SK-N-SH (cell line): ENCODE measurements at regions not wholly inside any gene's neighbourhood (a gene's known extent, or its start where the extent isn't known, plus 50 kb on each side); places are given as distances from the start of the nearest gene placed in this dataset.

Source experiments
- CTCF ChIA-PET: fragments of 300-600, 350-600 bp; formaldehyde crosslinking; extraction: SDS; loops from one replicate; lab custom pipeline; 2021; lab: Yijun Ruan, JAX
- POLR2A ChIA-PET: fragments of 350-600 bp; sonication (Branson Sonifier 250); formaldehyde crosslinking; extraction: SDS; loops from one replicate; lab custom pipeline; 2020; ENCODE audit warnings: antibody characterized with exemption, inconsistent platforms; lab: Yijun Ruan, JAX
- DNase-seq: peaks from one replicate; pipeline ENCODE4 v3.0.0; 2012
- H2AFZ ChIP-seq: fragments of 200-600 bp; sonication (generic); 2 replicates; pipeline ENCODE4 v1.8.1; 2016; ENCODE audit warnings: antibody characterized with exemption, mild to moderate bottlenecking, low read depth
- H3F3A ChIP-seq: fragments of 200-600 bp; sonication (generic); replicated peaks from 2 replicates; pipeline ENCODE3; 2016; ENCODE audit warnings: antibody characterized with exemption, mild to moderate bottlenecking; ENCODE audit not compliant: insufficient read depth
- H3K27ac ChIP-seq, 2 experiments: fragments of 200-500 bp in 1 of 2; fragments of 200-600 bp in 1 of 2; sonication (Bioruptor generic) in 1 of 2; sonication (generic), shearing (Covaris generic) in 1 of 2; 2 replicates each; pipeline versions ENCODE4 v1.5.1 to v1.6.1; 2014 to 2016; ENCODE audit warnings: low read depth in 2 of 2, inconsistent platforms in 1 of 2, low read length in 1 of 2, mild to moderate bottlenecking in 1 of 2, mixed read lengths in 1 of 2
- H3K27me3 ChIP-seq: fragments of 200-600 bp; sonication (generic), shearing (Covaris generic); 2 replicates; pipeline ENCODE4 v1.6.1; 2016; ENCODE audit warnings: mixed run types; ENCODE audit not compliant: insufficient read depth
- H3K36me3 ChIP-seq, 2 experiments: fragments of 200-500 bp in 1 of 2; fragments of 200-600 bp in 1 of 2; sonication (Bioruptor generic) in 1 of 2; sonication (generic) in 1 of 2; replicated peaks in 1 of 2; 2 replicates each; pipeline versions ENCODE3 to v1.5.1; 2014 to 2016; ENCODE audit warnings: low read length in 1 of 2, mild to moderate bottlenecking in 1 of 2; ENCODE audit not compliant: insufficient read depth in 2 of 2, control insufficient read depth in 1 of 2
- H3K4me1 ChIP-seq, 2 experiments: fragments of 200-500 bp in 1 of 2; fragments of 200-600 bp in 1 of 2; sonication (Bioruptor generic) in 1 of 2; sonication (generic), shearing (Covaris generic) in 1 of 2; 2 replicates each; pipeline versions ENCODE4 v1.5.1 to v1.6.1; 2014 to 2016; ENCODE audit warnings: low read depth in 1 of 2, low read length in 1 of 2, mixed run types in 1 of 2; ENCODE audit not compliant: insufficient read depth in 2 of 2, control insufficient read depth in 1 of 2
- H3K4me2 ChIP-seq: fragments of 200-600 bp; sonication (generic), shearing (Covaris generic); 2 replicates; pipeline ENCODE4 v1.6.1; 2017; ENCODE audit warnings: mixed run types
- H3K4me3 ChIP-seq, 2 experiments: fragments of 200-500 bp in 1 of 2; fragments of 200-600 bp in 1 of 2; sonication (Bioruptor generic) in 1 of 2; sonication (generic), shearing (Covaris generic) in 1 of 2; 2 replicates each; pipeline versions ENCODE4 v1.5.1 to v1.8.1; 2014 to 2016; ENCODE audit warnings: low read depth in 2 of 2, inconsistent platforms in 1 of 2, low read length in 1 of 2, mild to moderate bottlenecking in 1 of 2, mixed read lengths in 1 of 2, moderate library complexity in 1 of 2
- H3K79me2 ChIP-seq: fragments of 200-600 bp; sonication (generic); 2 replicates; pipeline ENCODE4 v1.8.1; 2017; ENCODE audit warnings: mild to moderate bottlenecking; ENCODE audit not compliant: insufficient read depth
- H3K9ac ChIP-seq: fragments of 200-600 bp; sonication (generic); 2 replicates; pipeline ENCODE4 v1.6.1; 2017; ENCODE audit warnings: mixed run types
- H3K9me2 ChIP-seq: fragments of 200-600 bp; sonication (generic); 2 replicates; pipeline ENCODE4 v1.6.1; 2017; ENCODE audit warnings: mixed run types
- H3K9me3 ChIP-seq: fragments of 200-600 bp; sonication (generic); 2 replicates; pipeline ENCODE4 v1.6.1; 2017; ENCODE audit warnings: mixed run types, mild to moderate bottlenecking, moderate library complexity
- H4K20me1 ChIP-seq: fragments of 200-600 bp; sonication (generic); 2 replicates; pipeline ENCODE4 v1.6.1; 2017; ENCODE audit warnings: mild to moderate bottlenecking, mixed run types; ENCODE audit not compliant: insufficient read depth
- EP300 ChIP-seq, 2 experiments: IDR thresholded peaks; 2 replicates each; pipeline versions ENCODE4 v1.4.0 to v1.6.1; 2012; ENCODE audit warnings: borderline replicate concordance in 1 of 2, low read depth in 1 of 2, low read length in 1 of 2
- EZH2phosphoT487 ChIP-seq: fragments of 200-600 bp; sonication (generic); IDR thresholded peaks from 2 replicates; pipeline ENCODE4 v1.6.1; 2017; ENCODE audit warnings: low read depth, mixed run types, mild to moderate bottlenecking, antibody characterized with exemption, moderate library complexity, borderline replicate concordance
- FOXJ3 ChIP-seq: sonication (generic); formaldehyde crosslinking; IDR thresholded peaks from 2 replicates; pipeline ENCODE4 v1.5.1; 2020; ENCODE audit warnings: mild to moderate bottlenecking, missing genetic modification reagents
- JUND ChIP-seq: IDR thresholded peaks from 2 replicates; pipeline ENCODE4 v1.4.0; 2012
- MEF2A ChIP-seq: IDR thresholded peaks from 2 replicates; pipeline ENCODE4 v1.4.0; 2012; ENCODE audit warnings: low read depth, borderline replicate concordance
- RCOR1 ChIP-seq: fragments of 150-350 bp; IDR thresholded peaks from 2 replicates; pipeline ENCODE4 v1.6.1; 2017; ENCODE audit warnings: antibody characterized with exemption, low read length
- RXRA ChIP-seq: IDR thresholded peaks from 2 replicates; pipeline ENCODE4 v1.4.0; 2012; ENCODE audit warnings: low read depth, mild to moderate bottlenecking, borderline replicate concordance
- SIN3A ChIP-seq: IDR thresholded peaks from 2 replicates; pipeline ENCODE4 v1.6.1; 2012; ENCODE audit warnings: low read depth, mild to moderate bottlenecking, low read length, moderate library complexity, borderline replicate concordance
- WGBS: methylation state at CpG from one replicate; pipeline ENCODE4 v1.1.6; 2017; ENCODE audit warnings: low lambda C conversion rate; 5-methylcytosine and 5-hydroxymethylcytosine counted together
- TF ChIP-seq, protein P1 (sequence below): IDR thresholded peaks from 2 replicates; pipeline ENCODE4 v1.6.1; 2012; ENCODE audit warnings: mild to moderate bottlenecking, low read depth, low read length, moderate library complexity
- TF ChIP-seq, protein P2 (sequence below): IDR thresholded peaks from 2 replicates; pipeline ENCODE4; 2012
- TF ChIP-seq, protein P3 (sequence below): IDR thresholded peaks from 2 replicates; pipeline ENCODE4 v1.4.0; 2012; ENCODE audit warnings: low read depth
- TF ChIP-seq, protein P4 (sequence below): fragments of 150-350 bp; IDR thresholded peaks from 2 replicates; pipeline ENCODE4 v1.6.1; 2016; ENCODE audit warnings: mild to moderate bottlenecking, low read depth, low read length

DNA sequence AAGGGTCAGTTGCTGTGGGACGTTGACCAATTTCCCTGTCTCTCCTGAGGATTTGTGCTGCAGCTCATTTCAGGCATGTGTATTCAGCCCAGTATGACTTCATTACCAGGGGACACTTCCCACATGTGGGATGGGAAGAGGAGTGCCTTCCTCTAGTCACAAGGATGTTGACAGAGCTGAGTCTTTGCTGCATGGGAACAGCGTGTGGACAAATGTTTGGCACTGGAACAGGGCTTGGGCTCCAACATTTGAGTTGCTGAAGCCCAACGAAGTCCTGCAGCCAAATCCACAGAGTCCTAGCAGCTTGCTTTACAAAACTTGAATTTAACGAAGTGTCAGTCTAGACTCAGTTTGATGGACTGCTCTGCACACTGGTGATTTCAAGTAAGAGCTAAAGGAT, 283.2 kb downstream of the SH3GL2 start:
- Histone ChIP-seq H3K36me3 (no peaks in the 10 kb centered on the region), H3K9me3 (no peaks in the 10 kb centered on the region), H3K4me1 (no peaks in the 10 kb centered on the region), H3K4me3 (no peak overlapping the region), H3K79me2 (no peaks in the 10 kb centered on the region), H2AFZ (no peak overlapping the region), H3K9ac (no peak overlapping the region), H3K4me2 (no peak overlapping the region), H3F3A (no peaks in the 10 kb centered on the region), H3K9me2 (no peaks in the 10 kb centered on the region), H4K20me1 (no peaks in the 10 kb centered on the region), H3K27me3 (0 out of 2 replicates have a peak, but pooled peaks cover 10% of the 10 kb centered on the region), H3K27ac (no peak overlapping the region)
- DNase-seq = no peak
- 0% methylated on average over 4 of the region's 4 CpGs for WGBS
- TF ChIP-seq EZH2phosphoT487 = no peak
- TF ChIP-seq, protein P1, sequence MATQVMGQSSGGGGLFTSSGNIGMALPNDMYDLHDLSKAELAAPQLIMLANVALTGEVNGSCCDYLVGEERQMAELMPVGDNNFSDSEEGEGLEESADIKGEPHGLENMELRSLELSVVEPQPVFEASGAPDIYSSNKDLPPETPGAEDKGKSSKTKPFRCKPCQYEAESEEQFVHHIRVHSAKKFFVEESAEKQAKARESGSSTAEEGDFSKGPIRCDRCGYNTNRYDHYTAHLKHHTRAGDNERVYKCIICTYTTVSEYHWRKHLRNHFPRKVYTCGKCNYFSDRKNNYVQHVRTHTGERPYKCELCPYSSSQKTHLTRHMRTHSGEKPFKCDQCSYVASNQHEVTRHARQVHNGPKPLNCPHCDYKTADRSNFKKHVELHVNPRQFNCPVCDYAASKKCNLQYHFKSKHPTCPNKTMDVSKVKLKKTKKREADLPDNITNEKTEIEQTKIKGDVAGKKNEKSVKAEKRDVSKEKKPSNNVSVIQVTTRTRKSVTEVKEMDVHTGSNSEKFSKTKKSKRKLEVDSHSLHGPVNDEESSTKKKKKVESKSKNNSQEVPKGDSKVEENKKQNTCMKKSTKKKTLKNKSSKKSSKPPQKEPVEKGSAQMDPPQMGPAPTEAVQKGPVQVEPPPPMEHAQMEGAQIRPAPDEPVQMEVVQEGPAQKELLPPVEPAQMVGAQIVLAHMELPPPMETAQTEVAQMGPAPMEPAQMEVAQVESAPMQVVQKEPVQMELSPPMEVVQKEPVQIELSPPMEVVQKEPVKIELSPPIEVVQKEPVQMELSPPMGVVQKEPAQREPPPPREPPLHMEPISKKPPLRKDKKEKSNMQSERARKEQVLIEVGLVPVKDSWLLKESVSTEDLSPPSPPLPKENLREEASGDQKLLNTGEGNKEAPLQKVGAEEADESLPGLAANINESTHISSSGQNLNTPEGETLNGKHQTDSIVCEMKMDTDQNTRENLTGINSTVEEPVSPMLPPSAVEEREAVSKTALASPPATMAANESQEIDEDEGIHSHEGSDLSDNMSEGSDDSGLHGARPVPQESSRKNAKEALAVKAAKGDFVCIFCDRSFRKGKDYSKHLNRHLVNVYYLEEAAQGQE = no peak
- TF ChIP-seq, protein P2, sequence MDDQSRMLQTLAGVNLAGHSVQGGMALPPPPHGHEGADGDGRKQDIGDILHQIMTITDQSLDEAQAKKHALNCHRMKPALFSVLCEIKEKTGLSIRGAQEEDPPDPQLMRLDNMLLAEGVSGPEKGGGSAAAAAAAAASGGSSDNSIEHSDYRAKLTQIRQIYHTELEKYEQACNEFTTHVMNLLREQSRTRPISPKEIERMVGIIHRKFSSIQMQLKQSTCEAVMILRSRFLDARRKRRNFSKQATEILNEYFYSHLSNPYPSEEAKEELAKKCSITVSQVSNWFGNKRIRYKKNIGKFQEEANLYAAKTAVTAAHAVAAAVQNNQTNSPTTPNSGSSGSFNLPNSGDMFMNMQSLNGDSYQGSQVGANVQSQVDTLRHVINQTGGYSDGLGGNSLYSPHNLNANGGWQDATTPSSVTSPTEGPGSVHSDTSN = no peak
- TF ChIP-seq, protein P3, sequence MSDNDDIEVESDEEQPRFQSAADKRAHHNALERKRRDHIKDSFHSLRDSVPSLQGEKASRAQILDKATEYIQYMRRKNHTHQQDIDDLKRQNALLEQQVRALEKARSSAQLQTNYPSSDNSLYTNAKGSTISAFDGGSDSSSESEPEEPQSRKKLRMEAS = no peak
- no peak for TF ChIP-seq RXRA
- POLR2A ChIA-PET = no interaction called here
- CTCF ChIA-PET = interaction anchor here (1.7 kb wide), 1 partner anchor 51 kb away, joined by 6 read pairs; no protein-coding TSS in a partner anchor

DNA sequence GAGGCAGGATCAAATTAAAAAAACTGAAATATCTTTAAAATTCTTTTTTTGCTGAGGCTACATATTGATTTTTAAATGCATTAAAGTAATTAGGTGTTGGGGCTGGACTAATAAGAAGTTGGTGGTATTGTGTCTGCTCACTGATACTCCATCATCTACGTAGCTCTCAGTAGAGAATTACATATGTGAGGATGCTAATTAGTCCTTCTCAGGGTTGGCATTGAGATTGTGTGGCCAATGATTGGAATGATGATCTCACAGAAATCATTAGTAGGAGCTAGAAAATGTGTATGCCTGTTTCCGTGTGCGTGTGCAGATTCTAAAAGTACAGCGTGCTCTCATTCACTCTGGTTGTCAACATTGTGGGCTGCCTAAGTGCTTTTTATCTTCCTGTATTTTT, 283.8 kb downstream of the SH3GL2 start:
- 9% methylated on average over 4 of the region's 4 CpGs for WGBS
- ChIA-PET POLR2A (no interaction called here), CTCF (interaction anchor here (1.7 kb wide), 1 partner anchor 52 kb away, joined by 6 read pairs; no protein-coding TSS in a partner anchor)

More for the DNA sequence above, 283.8 kb downstream of the SH3GL2 start:
- Histone ChIP-seq H3K4me2 (no peak overlapping the region), H3K4me3 (no peak overlapping the region), H3F3A (no peaks in the 10 kb centered on the region), H3K9ac (no peak overlapping the region), H3K27me3 (0 out of 2 replicates have a peak, but pooled peaks cover 8% of the 10 kb centered on the region), H3K4me1 (no peaks in the 10 kb centered on the region), H2AFZ (no peak overlapping the region), H3K79me2 (no peaks in the 10 kb centered on the region), H4K20me1 (no peaks in the 10 kb centered on the region), H3K27ac (no peak overlapping the region), H3K9me3 (no peaks in the 10 kb centered on the region), H3K36me3 (no peaks in the 10 kb centered on the region), H3K9me2 (no peaks in the 10 kb centered on the region)
- no peak for TF ChIP-seq FOXJ3 (CRISPR knock-in tag)
- no peak for TF ChIP-seq MEF2A
- TF ChIP-seq, protein P4, sequence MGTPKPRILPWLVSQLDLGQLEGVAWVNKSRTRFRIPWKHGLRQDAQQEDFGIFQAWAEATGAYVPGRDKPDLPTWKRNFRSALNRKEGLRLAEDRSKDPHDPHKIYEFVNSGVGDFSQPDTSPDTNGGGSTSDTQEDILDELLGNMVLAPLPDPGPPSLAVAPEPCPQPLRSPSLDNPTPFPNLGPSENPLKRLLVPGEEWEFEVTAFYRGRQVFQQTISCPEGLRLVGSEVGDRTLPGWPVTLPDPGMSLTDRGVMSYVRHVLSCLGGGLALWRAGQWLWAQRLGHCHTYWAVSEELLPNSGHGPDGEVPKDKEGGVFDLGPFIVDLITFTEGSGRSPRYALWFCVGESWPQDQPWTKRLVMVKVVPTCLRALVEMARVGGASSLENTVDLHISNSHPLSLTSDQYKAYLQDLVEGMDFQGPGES = no peak
- no peak for TF ChIP-seq RCOR1
- TF ChIP-seq JUND = no peak
- TF ChIP-seq SIN3A = no peak
- no peak for TF ChIP-seq EP300 (IDR thresholded peaks at IDR 0.05; ENCODE audit: borderline replicate concordance in 1 of 2, low read depth in 1 of 2, low read length in 1 of 2)
- TF ChIP-seq, protein P3 = no peak
- TF ChIP-seq, protein P1 = no peak
- TF ChIP-seq RXRA = no peak
- no peak for DNase-seq
